ENCODE measurements at regions not wholly inside any gene's neighbourhood (a gene's known extent, or its start where the extent isn't known, plus 50 kb on each side); places are given as distances from the start of the nearest gene placed in this dataset.

DNA sequence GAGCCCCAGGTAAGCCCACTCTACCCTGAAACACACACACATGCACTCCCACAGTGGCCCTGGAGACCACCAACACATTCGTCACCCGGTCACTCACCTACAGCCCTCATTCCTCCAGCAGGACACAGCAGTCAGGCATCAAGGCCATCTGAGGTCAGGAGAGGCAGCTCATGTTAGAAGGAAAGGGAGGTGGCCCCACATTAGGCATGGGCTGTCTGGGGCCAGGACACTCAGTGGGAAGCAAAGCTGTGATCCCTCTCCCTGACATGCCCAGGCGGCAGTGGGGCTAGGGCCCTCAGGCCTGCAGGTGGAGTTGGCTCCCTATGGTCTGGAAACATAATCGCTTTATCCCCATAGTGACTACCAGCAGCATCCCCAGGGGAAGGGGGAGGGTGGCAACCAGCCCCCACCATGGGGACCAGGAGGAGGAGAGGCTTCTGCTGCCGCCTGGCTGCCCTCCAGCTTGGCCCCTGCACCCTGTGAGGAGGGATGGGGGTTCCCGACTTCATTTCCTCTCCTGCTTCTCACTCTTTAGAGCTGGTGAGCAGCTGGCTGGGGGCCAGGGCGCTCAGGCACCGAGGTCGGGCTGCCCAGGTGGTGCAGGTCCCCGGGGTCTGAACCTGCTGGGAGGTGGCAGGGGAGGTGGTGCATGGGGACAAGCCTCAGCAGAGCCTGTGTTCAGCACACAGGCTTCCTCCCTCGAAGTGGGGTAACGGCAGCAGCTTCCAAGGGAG is 76.6 kb upstream of the CST7 start:
- Histone ChIP-seq H3K23ac (ENCODE audit: low read depth, low read length) (no peak overlapping the region), H3K4ac (ENCODE audit: low read depth, low read length) (no peak overlapping the region), H3K4me2 (ENCODE audit: low read depth, low read length) (no peak overlapping the region), H4K8ac (ENCODE audit: low read depth in 2 of 2, low read length in 2 of 2) (no peak overlapping the region), H3K27ac (ENCODE audit: insufficient read depth, low read length) (no peak overlapping the region), H3K18ac (ENCODE audit: low read depth, low read length) (no peak overlapping the region), H2BK15ac (ENCODE audit: low read depth, low read length) (no peak overlapping the region), H4K20me1 (ENCODE audit: insufficient read depth, low read length) (no peaks in the 10 kb centered on the region), H4K91ac (ENCODE audit: insufficient read depth, low read depth, low read length) (no peak overlapping the region), H2BK120ac (ENCODE audit: low read depth, low read length) (no peak overlapping the region), H2AK5ac (ENCODE audit: low read depth, low read length) (no peak overlapping the region), H3K9me1 (ENCODE audit: insufficient read depth, low read length) (no peaks in the 10 kb centered on the region), H4K5ac (ENCODE audit: low read depth, low read length) (no peak overlapping the region), H3K14ac (replicated peaks; ENCODE audit: low read depth, low read length) (no peak overlapping the region), H3K9ac (ENCODE audit: low read depth, low read length) (no peak overlapping the region), H3K27me3 (ENCODE audit: control insufficient read depth, insufficient read depth, low read length) (peaks cover 6% of the 10 kb centered on the region; the same call in 1 of the 2 replicates), H2AK9ac (replicated peaks; ENCODE audit: low read depth, low read length, poor library complexity) (no peak overlapping the region), H3K56ac (ENCODE audit: extremely low read depth, insufficient read depth, low read length) (no peak overlapping the region), H3K79me1 (ENCODE audit: low read depth in 1 of 2, low read length in 2 of 2) (no peaks in the 10 kb centered on the region), H3K9me3 (ENCODE audit: control insufficient read depth, insufficient read depth, low read length) (no peaks in the 10 kb centered on the region), H3K36me3 (ENCODE audit: control insufficient read depth, insufficient read depth, low read length) (no peaks in the 10 kb centered on the region), H3K4me3 (ENCODE audit: insufficient read depth, low read depth, low read length) (no peak overlapping the region), H3K4me1 (ENCODE audit: control insufficient read depth, insufficient read depth, low read length) (no peaks in the 10 kb centered on the region), H2BK5ac (ENCODE audit: low read depth, low read length, poor library complexity, severe bottlenecking) (no peak overlapping the region), H2BK20ac (ENCODE audit: low read depth, low read length) (no peak overlapping the region), H2AFZ (replicated peaks; ENCODE audit: low read length, poor library complexity) (no peak overlapping the region)
- ChIA-PET CTCF (no interaction called here), POLR2A (ENCODE audit: unreplicated experiment) (no interaction called here)
- no peak for ATAC-seq (ENCODE audit: low read depth)
- in situ Hi-C loops (cut with MboI; ENCODE audit: low sequenced_read_pairs), result no loop called here
- dilution Hi-C loops (cut with HindIII; ENCODE audit: low sequenced_read_pairs, unreplicated experiment), result no loop called here
- no peak for DNase-seq
- BruUV-seq (replicated peaks), result no TSS peak
- whole genome bisulfite sequencing, 2 experiments (ENCODE audit: extremely low coverage in 2 of 2, insufficient read length in 1 of 2), result 38% methylated on average over 2 of the region's 12 CpGs; no CpG with 5 or more reads in 1 of the 2 experiments
- intact Hi-C loops (cut with micrococcal nuclease), result no loop called here
- no peak for TF ChIP-seq CTCF (conservative IDR thresholded peaks at IDR 0.05; ENCODE audit: low read depth, low read length)
